Stomach (tissue), 8 donors: ENCODE measurements at regions not wholly inside any gene's neighbourhood (a gene's known extent, or its start where the extent isn't known, plus 50 kb on each side); places are given as distances from the start of the nearest gene placed in this dataset.

Experiments used
- DNase-seq, 2 donors: peaks; one replicate each; pipeline versions ENCODE4 v3.0.0 to v3.0.0-alpha.2; 2013 to 2019
- H3K27ac ChIP-seq, 5 donors: fragments of 200-600 bp in 4 of 5; sonication (generic) in 4 of 5; one replicate each; pipeline ENCODE4 v1.5.1; 2013 to 2019; ENCODE audit warnings: mild to moderate bottlenecking in 1 of 5, moderate library complexity in 1 of 5
- H3K27me3 ChIP-seq, 3 donors: fragments of 200-600 bp; sonication (generic); one replicate each; pipeline ENCODE4 v1.5.1; 2017 to 2019; ENCODE audit warnings: mixed run types in 1 of 3
- H3K36me3 ChIP-seq, 4 donors: fragments of 200-600 bp; sonication (generic); 1 replicate in 3 of 4; 2 replicates in 1 of 4; pipeline ENCODE4 v1.5.1; 2016 to 2019
- H3K4me1 ChIP-seq, 4 donors: fragments of 200-600 bp; sonication (generic); one replicate each; pipeline ENCODE4 v1.5.1; 2016 to 2019
- H3K4me3 ChIP-seq, 4 donors: fragments of 200-600 bp; sonication (generic) in 3 of 4; one replicate each; pipeline ENCODE4 v1.5.1; 2016 to 2019; ENCODE audit warnings: mild to moderate bottlenecking in 1 of 4
- H3K9me3 ChIP-seq, 4 donors: fragments of 200-600 bp; sonication (generic); one replicate each; pipeline ENCODE4 v1.5.1; 2016 to 2019
- CTCF ChIP-seq, 7 experiments: fragments of 450-650 bp in 4 of 7; fragments of 200-600 bp in 3 of 7; sonication (generic) in 3 of 7; IDR thresholded peaks; one replicate each; pipeline ENCODE4 v1.5.1; 2016 to 2019; ENCODE audit warnings: antibody characterized with exemption in 7 of 7, control low read depth in 2 of 7, mild to moderate bottlenecking in 1 of 7
- EP300 ChIP-seq: sonication (generic); formaldehyde crosslinking; IDR thresholded peaks from one replicate; pipeline ENCODE4 v1.6.1; 2017; ENCODE audit warnings: antibody characterized with exemption
- POLR2A ChIP-seq, 4 donors: fragments of 450-650 bp; IDR thresholded peaks; one replicate each; pipeline ENCODE4 v1.6.1; 2016; ENCODE audit warnings: antibody characterized with exemption in 4 of 4, control low read depth in 2 of 4, mild to moderate bottlenecking in 1 of 4, moderate library complexity in 1 of 4
- POLR2AphosphoS5 ChIP-seq, 3 donors: sonication (generic); formaldehyde crosslinking; IDR thresholded peaks; one replicate each; pipeline ENCODE4 v1.6.1; 2016; ENCODE audit warnings: antibody characterized with exemption in 3 of 3
- WGBS, 5 donors: extraction: QIAGEN DNeasy Blood & Tissue Kit in 3 of 5; methylation state at CpG; one replicate each; pipeline versions ENCODE4 v1.1.5 to v1.1.7; 2013 to 2018; 5-methylcytosine and 5-hydroxymethylcytosine counted together
- intact Hi-C: fragments of 100-400 bp; cut with DNase I; formaldehyde crosslinking; loops from one replicate; pipeline ENCODE4 v1.15.1; 2023; ENCODE audit warnings: low total_unique reads
- donor health status: healthy with polysubstance abuse.
- donor health status: Bipolar disorder and iron deficiency.
- donor health status: healthy.

DNA sequence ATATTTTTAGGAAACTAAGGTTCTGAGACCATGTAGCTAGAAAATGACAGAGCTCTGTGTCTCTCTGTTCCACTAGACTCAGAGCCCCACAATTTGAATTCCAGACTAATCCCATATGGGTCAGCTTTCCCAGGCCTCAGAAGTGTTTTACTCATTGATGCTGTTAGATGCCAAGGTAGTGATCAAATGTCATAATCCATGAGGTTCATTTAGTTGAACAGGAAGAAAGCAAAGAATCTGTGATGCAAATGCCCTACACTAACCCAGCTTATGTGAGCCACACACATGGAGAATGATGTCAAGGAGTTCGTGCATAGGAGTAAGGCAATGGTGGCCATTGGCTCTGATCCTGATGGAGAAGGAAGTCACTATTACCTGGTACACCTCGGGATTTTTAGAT is 363.4 kb upstream of the RARB start:
- H3K27me3 ChIP-seq, result no peaks in the 10 kb centered on the region
- H3K9me3 ChIP-seq, result no peaks in the 10 kb centered on the region
- 82 to 96% (median 90%) methylated on average over 2 of the region's 2 CpGs for WGBS, 5 donors
- no peak overlapping the region for H3K4me3 ChIP-seq
- H3K4me1 ChIP-seq, result no peaks in the 10 kb centered on the region
- no peak overlapping the region for H3K27ac ChIP-seq
- DNase-seq, result no peak
- no peaks in the 10 kb centered on the region for H3K36me3 ChIP-seq
- intact Hi-C loops, result no loop called here
- TF ChIP-seq POLR2A (IDR thresholded peaks at IDR 0.05) (no peak), POLR2AphosphoS5 (IDR thresholded peaks at IDR 0.05) (no peak), EP300 (no peak), CTCF (IDR thresholded peaks at IDR 0.05) (no peak)

DNA sequence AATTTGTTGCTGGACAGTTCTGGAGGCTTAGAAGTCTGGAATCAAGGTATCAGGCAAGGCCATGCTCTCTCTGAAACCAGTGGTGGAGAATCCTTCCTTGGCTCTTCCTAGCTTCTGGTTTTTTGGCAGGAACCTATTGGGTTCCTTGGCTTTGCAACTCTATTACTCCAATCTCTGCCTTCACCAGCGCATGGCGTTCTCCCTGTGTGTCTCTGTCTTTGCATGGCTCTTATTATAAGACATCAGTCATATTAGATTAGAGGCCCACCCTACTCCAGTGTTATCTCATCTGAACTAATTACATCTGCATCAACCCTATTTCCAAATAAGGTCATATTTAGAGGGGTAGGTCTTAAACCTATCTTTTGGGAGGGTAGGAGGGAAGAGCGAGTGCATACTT is 358.1 kb upstream of the RARB start:
- 87 to 98% (median 91%) methylated on average over 3 of the region's 3 CpGs for WGBS, 5 donors
- TF ChIP-seq CTCF (IDR thresholded peaks at IDR 0.05), result no peak
- TF ChIP-seq EP300, result no peak
- TF ChIP-seq POLR2AphosphoS5 (IDR thresholded peaks at IDR 0.05), result no peak
- no peak for TF ChIP-seq POLR2A (IDR thresholded peaks at IDR 0.05)
- intact Hi-C loops, result no loop called here
- no peak for DNase-seq
- Histone ChIP-seq H3K36me3 (no peaks in the 10 kb centered on the region), H3K9me3 (no peaks in the 10 kb centered on the region), H3K4me3 (no peak overlapping the region), H3K27me3 (no peaks in the 10 kb centered on the region), H3K27ac (no peak overlapping the region), H3K4me1 (peaks cover 0 to 6% (median 0%) of the 10 kb centered on the region in 4 donors)

DNA sequence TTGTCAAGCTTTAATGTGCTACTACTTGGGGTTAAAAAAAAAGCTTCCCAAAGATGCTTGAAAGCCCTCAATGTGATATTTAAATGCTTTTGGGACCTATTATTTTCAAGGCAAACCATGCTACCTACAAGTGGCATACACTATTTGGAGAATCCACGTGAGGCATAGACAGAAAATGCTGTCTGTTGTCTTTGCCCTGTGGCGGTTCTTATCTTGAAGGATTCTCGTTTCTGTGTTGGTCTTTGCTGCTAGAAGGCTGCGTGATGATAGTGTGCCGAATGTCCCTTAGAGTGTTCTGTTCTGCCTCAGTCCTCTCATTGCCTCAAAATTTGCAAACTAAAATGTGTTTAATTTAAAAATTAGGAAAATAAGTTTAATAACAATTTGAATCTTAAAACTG is 356.2 kb upstream of the RARB start:
- no peak for TF ChIP-seq EP300
- no peak for TF ChIP-seq CTCF (IDR thresholded peaks at IDR 0.05)
- no peak for TF ChIP-seq POLR2A (IDR thresholded peaks at IDR 0.05)
- TF ChIP-seq POLR2AphosphoS5 (IDR thresholded peaks at IDR 0.05), result no peak
- Histone ChIP-seq H3K27ac (no peak overlapping the region), H3K4me1 (peaks cover 0 to 6% (median 0%) of the 10 kb centered on the region in 4 donors), H3K27me3 (no peaks in the 10 kb centered on the region), H3K9me3 (no peaks in the 10 kb centered on the region), H3K36me3 (no peaks in the 10 kb centered on the region), H3K4me3 (no peak overlapping the region)
- intact Hi-C loops, result no loop called here
- WGBS, 5 donors, result 86 to 93% (median 89%) methylated on average over 5 of the region's 5 CpGs
- DNase-seq, result no peak

GRCh38 chr3:25073423-25073822 is 354.6 kb upstream of the RARB start:
- peaks cover 0 to 6% (median 0%) of the 10 kb centered on the region in 4 donors for H3K4me1 ChIP-seq
- no peaks in the 10 kb centered on the region for H3K27me3 ChIP-seq
- no peak overlapping the region for H3K27ac ChIP-seq
- intact Hi-C loops, result no loop called here
- no peak overlapping the region for H3K4me3 ChIP-seq
- H3K36me3 ChIP-seq, result no peaks in the 10 kb centered on the region
- WGBS, 5 donors, result 77 to 92% (median 88%) methylated on average over 1 of the region's 1 CpG
- no peak for DNase-seq
- TF ChIP-seq EP300 (no peak), POLR2A (IDR thresholded peaks at IDR 0.05) (no peak), CTCF (IDR thresholded peaks at IDR 0.05) (no peak), POLR2AphosphoS5 (IDR thresholded peaks at IDR 0.05) (no peak)
- no peaks in the 10 kb centered on the region for H3K9me3 ChIP-seq
